Activated CD4-positive, alpha-beta T cell treated with anti-CD3 and anti-CD28 coated beads, Interleukin-2, Interleukin-6, amounts not matched to agents 100 ng/mL and 50 ng/mL, durations not matched to agents 16 hours and 8 hours (primary cell): ENCODE measurements at regions not wholly inside any gene's neighbourhood (a gene's known extent, or its start where the extent isn't known, plus 50 kb on each side); places are given as distances from the start of the nearest gene placed in this dataset.
"Not testable (repeated sequence)": the region's sequence is repeated elsewhere in the genome, so short reads cannot be mapped to it uniquely, and the experiment has no call there.

Experiments
- DNase-seq: peaks from one replicate; pipeline ENCODE4 v3.0.0-alpha.2; 2020

DNA sequence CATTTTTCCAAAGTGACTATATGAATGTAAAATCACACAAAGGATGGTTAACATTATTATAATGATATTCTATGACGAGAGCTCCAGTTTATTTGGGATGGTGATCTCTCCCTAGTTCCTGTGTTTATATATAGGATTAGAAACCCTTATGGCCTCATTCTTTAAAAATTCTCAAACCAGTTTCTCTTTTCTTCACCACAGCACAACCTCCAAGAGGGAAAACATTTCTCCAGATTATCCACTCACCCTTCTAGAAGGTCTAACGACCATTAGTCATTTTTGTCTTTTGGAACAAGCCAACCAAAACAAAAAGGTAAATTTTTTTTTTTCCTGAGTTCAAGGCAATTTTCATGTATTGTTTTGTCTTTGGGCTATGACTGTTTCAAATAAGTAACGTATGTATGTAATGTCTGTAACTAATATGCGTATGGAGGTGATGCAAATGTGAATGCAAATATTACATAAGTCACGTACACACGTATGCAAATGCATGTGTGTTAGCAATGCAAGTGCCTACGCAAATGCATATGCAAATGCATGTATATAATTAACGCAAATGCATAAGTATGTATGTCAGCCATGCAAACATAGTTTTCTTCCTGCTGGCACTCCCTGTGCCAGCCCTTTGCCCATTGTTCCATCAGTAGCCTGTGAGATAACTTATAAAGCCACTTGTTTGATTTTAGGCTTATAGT lies 72.5 kb upstream of the MORC3 start:
- DNase-seq: no peak

DNA sequence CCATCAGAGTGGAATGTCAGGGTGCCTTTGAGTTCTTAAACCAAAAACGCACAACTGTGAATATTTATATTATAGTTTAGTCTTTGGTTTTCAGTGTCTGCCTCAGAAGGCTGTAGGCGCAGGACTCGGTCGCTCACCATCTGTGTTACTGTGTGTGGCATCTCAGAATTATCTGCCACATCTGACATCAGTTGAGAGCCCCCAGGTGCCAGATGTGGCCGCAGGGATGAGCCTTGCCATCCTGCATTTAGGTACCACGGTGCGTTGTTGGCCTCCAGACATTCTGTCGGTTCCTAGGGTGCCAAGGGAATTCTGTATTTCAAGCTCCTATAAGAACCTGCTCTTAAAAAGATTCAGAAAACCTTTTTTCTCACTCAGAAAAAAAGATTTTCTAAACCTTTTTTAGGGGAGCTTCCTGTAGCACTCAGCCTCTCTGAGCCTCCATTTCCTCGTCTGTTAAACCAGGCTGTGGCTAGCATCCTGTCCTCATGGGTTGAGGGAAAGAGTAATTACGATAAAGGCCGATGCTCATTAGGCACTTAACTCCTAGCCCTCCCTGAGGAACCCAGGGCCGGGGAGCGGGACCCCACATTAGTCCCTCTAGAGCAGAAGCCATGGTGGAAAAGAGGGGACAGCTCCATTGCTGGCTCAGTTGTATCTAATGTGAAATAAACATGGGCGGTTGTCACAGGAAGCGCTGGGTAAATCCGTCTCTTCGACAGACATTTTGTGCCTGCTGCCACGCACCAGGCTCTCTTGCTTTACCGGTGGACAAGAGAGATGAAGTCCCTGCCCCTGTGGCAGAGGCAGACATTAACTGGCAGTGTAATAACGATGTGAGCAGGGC lies 70.2 kb upstream of the MORC3 start:
- no peak for DNase-seq

DNA sequence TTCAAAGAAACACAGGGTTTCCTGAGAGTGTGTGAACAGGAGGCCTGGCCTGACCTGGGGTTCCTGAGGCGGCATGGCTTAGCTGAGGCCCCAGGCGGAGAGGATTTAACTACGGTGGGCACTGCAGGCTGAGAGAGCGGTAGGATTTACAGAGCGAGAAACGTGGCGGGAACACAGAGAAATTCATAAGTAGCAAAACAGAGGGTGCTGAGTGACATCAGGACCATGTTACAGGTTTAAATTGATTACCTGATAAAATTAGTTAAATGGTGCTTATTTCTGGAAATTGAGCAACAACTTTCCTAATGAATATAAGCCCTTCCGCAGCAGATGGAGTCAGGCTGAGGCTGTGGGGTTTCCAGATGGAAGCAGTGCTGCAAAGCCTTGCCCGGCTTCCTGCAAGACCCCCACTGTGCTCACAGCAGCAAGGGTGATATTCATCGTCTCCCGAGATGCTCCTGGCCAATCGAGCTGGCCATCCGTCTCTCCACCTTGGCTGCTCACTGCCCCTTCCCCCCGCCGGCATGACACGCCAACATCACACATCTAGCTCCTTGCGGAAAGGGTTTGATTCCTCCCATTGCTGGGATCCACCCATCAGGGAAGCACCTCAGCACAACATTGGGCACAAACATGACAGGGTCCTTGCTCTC lies 69.4 kb upstream of the MORC3 start:
- DNase-seq: no peak

DNA sequence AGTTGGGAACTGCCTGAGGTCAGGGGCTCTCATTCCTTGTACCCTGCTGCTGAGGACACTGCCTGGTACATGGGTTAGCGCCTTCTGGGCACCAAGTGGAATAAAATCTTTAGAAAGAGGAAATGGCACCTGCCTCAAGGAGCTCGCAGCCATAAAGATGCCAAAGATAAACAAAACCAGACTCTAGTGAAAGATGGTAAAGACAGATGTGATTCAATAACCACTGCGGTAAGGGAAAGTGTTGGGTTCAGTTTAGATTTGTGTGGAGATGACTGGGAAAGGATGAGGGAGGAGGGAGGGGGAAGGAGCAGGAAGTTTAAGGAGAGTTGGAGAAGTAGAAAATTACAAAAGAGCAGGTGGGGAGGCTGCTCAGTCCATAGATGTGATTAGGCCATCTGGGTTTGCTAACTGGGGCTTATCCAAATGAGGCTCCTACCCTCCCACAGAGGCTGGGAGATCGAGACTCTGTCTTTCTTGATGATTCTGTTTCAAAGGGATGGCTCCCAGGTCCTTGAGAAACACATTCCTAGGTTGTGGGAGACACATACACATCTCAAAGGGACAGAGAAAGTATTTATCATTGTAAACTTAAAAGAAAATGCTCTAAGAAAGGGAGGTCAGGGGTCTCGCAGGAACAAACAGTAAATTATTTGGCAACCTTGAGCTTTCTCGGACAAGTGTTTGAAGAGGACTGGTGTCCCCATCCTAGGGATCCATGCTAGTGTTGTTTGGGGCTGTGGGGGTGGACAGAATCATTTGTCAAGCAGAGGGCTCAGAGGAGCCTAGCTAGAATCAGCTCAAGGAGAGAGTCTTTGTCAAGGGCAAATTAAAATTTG lies 65.7 kb upstream of the MORC3 start:
- DNase-seq: peak; percentile 38

DNA sequence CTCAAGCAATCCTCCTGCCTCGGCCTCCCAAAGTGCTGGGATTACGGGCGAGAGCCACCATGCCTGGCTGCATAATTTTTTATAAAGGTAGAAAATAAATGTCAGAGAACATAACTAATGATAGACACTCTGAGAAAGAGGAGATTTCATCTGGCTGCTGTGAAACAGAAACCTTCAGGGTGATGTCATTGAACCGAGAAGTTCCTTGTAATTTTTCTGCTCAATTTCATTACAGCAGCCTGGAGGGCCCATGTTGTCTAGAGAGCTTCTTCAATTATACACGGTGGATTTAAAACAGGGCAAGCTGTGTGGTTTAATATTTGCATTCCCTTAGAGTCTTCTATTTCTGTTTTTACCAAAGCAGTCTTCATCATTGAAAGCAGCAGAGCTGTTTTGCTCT lies 64.3 kb upstream of the MORC3 start:
- peak; percentile 17 for DNase-seq

DNA sequence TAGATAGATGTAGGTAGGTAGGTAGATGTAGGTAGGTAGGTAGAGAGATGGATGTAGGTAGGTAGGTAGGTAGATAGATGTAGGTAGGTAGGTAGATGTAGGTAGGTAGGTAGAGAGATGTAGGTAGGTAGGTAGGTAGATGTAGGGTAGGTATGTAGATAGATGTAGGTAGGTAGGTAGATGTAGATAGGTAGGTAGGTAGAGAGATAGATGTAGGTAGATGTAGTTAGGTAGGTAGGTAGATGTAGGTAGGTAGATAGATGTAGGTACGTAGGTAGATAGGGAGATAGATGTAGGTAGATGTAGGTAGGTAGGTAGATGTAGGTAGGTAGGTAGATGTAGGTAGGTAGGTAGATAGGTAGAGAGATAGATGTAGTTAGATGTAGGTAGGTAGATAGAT lies 62.3 kb upstream of the MORC3 start:
- no peak for DNase-seq

DNA sequence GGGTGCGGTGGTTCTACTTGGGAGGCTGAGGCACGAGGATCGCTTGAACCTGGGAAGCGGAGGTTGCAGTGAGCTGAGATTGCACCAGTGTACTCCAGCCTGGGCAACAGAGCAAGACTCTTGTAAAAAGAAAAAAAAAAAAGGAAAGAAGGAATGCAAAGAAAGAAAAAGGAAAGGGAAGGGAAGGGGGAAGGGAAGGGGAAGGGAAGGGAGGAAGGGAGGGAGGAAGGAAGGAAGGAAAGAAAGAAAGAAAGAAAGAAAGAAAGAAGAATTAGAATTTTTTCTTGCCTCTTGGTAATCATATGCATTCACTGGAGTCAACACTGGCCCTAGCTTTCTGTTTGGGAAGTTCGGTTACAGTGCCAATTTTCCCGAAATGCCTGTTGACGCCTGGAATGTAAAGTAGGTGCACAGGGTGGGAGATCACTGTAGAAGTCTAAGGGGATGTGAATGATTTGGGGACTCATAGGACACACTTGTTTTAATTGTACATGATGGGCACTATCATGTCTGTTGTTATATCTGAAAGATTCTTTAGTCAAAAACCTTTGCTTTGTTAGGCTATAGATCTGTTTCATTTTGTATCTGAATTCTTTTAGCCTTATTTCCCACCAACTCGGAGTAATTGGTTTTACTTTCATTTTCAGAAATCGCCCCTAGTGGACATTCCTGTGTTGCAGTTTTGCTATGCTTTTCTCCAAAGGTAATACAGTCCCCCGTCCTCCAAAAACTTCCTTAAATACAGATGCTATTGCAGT lies 59.8 kb upstream of the MORC3 start:
- DNase-seq: peak; percentile 66

DNA sequence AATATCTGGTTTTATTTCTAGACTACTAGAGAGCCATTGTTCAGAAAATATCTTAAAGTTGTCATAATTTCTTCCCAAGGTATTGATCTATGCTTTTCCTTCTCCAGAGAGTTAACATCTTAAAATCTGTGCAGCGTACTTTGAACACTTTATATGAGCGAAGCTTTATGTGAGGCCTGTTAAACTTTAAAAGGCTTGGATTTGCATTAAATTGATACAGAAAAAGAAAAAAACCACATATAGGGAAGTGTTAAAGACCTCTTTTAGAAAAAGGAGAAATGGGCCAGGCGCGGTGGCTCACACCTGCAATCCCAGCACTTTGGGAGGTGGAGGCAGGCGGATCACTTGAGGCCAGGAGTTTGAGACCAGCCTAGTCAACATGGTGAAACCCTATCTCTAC lies 59.2 kb upstream of the MORC3 start:
- no peak for DNase-seq

DNA sequence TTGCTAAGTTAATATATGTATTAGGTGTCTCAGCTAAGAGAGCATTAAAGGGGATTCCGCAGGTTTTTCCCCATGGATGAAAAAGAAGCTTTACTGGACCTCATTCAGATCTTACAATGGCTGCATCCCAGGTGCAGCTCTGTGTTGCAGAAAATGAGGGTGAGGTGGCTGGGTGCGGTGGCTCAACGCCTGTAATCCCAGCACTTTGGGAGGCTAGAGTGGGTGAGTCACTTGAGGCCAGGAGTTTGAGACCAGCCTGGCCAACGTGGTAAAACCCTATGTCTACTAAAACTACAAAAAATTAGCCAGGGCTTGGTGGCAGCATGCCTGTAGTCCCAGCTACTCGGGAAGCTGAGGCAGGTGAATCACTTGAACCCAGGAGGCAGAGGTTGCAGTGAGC lies 58.5 kb upstream of the MORC3 start:
- no peak for DNase-seq

DNA sequence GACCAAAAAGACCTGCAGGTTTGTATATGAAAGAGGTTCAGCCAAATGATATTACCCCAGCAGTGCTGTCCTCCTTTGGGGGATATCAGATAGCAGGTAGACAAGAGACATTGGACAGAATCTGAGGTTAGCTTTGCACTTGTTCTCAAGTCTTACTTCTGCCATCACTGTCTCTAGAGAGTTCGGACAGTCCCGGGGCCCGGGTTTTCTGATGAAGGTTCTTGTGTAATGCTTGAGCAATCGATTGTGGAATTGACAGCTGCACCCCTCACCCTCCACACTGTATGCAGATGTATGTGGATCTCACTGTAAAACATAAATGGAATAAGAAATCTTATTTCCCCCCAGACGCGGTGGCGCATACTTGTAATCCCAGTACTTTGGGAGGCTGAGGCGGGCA lies 56.2 kb upstream of the MORC3 start:
- DNase-seq: no peak

DNA sequence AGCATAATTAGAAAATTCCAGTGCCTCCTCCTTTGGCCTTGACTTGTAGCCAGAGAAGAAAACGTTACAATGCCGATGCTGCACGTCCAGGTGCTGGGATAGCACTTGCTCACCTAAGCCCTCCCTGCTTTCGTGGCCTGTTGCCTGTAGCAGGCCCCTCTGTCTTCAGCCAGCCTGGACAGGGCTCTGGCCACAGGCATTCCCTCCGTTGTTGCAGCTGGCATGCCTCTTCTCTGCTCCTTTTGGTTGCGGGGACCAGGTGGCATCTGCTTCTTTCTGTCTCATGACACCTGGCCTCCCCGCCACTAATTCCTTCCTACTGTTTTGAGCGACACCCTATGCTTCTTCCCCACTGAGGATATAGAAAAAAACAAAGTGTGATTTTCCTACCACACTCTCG lies 54.6 kb upstream of the MORC3 start:
- no peak for DNase-seq

DNA sequence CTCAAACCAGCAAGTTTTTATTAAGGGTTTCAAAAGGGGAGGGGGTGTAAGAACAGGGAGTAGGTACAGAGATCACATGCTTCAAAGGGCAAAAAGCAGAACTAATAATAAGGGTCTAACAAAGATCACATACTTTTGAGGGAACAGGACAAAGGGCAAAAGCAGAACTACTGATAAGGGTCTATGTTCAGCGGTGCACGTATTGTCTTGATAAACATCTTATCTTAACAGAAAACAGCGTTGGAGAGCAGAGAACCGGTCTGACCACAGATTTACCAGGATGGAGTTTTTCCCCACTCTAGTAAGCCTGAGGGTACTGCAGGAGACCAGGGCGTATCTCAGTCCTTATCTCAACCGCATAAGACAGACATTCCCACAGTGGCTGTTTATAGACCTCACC lies 52.2 kb upstream of the MORC3 start:
- not testable (repeated sequence) for DNase-seq

DNA sequence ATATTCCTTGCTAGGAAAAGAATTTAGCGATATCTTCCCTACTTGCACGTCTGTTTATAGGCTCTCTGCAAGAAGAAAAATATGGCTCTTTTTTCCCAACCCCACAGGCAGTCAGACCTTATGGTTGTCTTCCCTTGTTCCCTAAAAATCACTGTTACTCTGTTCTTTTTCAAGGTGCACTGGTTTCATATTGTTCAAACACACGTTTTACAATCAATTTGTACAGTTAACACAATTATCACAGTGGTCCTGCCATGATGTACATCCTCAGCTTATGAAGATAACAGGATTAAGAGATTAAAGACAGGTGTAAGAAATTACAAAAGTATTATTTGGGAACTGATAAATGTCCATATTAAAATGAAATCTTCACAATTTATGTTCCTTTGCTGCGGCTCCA lies 51.7 kb upstream of the MORC3 start:
- DNase-seq: not testable (repeated sequence)
